ENCODE measurements at regions not wholly inside any gene's neighbourhood (a gene's known extent, or its start where the extent isn't known, plus 50 kb on each side); places are given as distances from the start of the nearest gene placed in this dataset.

DNA sequence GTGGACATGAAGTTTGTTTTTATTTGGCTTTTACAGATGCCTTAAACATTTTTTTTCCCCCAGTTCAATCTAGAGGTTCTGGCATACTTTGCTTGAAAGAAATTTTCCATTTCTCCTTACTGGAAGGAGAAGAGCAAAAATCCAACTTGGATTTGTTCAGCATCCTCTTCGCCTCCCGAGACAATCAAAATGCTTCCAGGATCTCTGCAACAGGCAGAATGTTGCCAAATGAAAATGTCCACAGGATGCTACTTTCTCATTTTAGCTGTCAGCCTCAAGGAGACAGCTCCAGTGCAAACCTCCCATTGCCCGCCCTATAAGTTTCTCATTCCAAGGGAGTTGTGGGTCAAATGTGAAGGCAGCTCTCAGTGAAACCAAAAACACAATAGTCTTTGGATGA lies 1972.1 kb downstream of the MAT2B start:
- Histone ChIP-seq H3K4me1 (ENCODE audit: control insufficient read depth, insufficient read depth, low read length) (no peaks in the 10 kb centered on the region), H3K27me3 (ENCODE audit: control insufficient read depth, insufficient read depth, low read length) (no peaks in the 10 kb centered on the region), H3K4me3 (ENCODE audit: low read length) (no peak overlapping the region), H3K4me2 (ENCODE audit: low read length) (no peak overlapping the region), H3K36me3 (ENCODE audit: insufficient read depth, low read length) (no peaks in the 10 kb centered on the region), H3K9ac (ENCODE audit: low read depth, low read length) (no peak overlapping the region), H3K9me3 (replicated peaks; ENCODE audit: low read length) (peaks cover 9% of the 10 kb centered on the region)

GRCh38 chr5:165495829-165496380 lies 1990.5 kb downstream of the MAT2B start:
- Histone ChIP-seq H3K9ac (ENCODE audit: low read depth, low read length) (no peak overlapping the region), H3K9me3 (replicated peaks; ENCODE audit: low read length) (peaks cover 4% of the 10 kb centered on the region), H3K4me2 (ENCODE audit: low read length) (no peak overlapping the region), H3K4me3 (ENCODE audit: low read length) (no peak overlapping the region), H3K27me3 (ENCODE audit: control insufficient read depth, insufficient read depth, low read length) (no peaks in the 10 kb centered on the region), H3K36me3 (ENCODE audit: insufficient read depth, low read length) (no peaks in the 10 kb centered on the region), H3K4me1 (ENCODE audit: control insufficient read depth, insufficient read depth, low read length) (no peaks in the 10 kb centered on the region)

DNA sequence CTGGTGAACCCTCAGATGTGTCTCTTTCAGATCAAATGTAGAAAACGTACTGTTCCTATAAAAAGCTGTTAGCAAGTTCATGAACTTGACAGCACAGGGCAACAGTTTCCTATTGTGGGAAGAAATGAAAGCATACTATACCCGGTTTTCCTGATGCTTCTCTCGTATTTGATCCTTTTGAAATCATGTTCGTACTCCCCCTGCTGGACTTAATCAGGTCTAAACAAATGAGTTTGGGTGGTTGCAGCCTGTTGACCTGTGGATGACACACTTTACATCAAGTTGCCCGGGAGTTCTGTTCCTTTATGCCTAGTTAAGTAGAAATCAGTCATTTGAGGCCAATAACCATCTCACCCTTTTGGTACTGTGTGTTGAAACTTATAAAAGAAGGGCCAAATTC lies 1992.3 kb downstream of the MAT2B start:
- Histone ChIP-seq H3K36me3 (ENCODE audit: insufficient read depth, low read length) (no peaks in the 10 kb centered on the region), H3K9ac (ENCODE audit: low read depth, low read length) (no peak overlapping the region), H3K4me3 (ENCODE audit: low read length) (no peak overlapping the region), H3K9me3 (replicated peaks; ENCODE audit: low read length) (peaks cover 4% of the 10 kb centered on the region), H3K27me3 (ENCODE audit: control insufficient read depth, insufficient read depth, low read length) (no peaks in the 10 kb centered on the region), H3K4me2 (ENCODE audit: low read length) (no peak overlapping the region), H3K4me1 (ENCODE audit: control insufficient read depth, insufficient read depth, low read length) (no peaks in the 10 kb centered on the region)

GRCh38 chr5:165502893-165503691 lies 1997.7 kb downstream of the MAT2B start:
- H3K9ac ChIP-seq (ENCODE audit: low read depth, low read length) = no peak overlapping the region
- peaks cover 2% of the 10 kb centered on the region for H3K9me3 ChIP-seq (replicated peaks; ENCODE audit: low read length)
- H3K4me1 ChIP-seq (ENCODE audit: control insufficient read depth, insufficient read depth, low read length) = no peaks in the 10 kb centered on the region
- no peaks in the 10 kb centered on the region for H3K27me3 ChIP-seq (ENCODE audit: control insufficient read depth, insufficient read depth, low read length)
- no peak overlapping the region for H3K4me3 ChIP-seq (ENCODE audit: low read length)
- no peak overlapping the region for H3K4me2 ChIP-seq (ENCODE audit: low read length)
- H3K36me3 ChIP-seq (ENCODE audit: insufficient read depth, low read length) = no peaks in the 10 kb centered on the region

DNA sequence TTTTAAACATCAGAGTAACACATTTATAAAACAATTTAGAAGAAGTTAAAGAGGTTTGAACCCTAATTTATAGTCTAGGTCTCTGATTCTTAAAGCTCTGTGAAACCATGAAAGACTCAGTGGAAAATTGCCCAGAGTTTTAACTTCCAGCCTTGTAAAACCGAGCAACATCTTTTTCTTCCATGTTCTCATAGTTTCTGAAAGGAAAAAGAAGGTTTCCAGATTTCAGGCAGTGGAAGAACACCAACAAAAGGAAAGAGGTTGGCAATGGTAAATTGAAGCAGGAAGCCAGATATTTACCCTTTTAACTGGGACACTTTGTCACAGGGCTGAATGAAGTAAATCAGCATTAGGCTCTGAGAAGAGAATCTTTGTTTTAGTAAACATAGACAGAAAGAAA lies 1999.3 kb downstream of the MAT2B start:
- no peak overlapping the region for H3K4me2 ChIP-seq (ENCODE audit: low read length)
- no peaks in the 10 kb centered on the region for H3K27me3 ChIP-seq (ENCODE audit: control insufficient read depth, insufficient read depth, low read length)
- H3K4me1 ChIP-seq (ENCODE audit: control insufficient read depth, insufficient read depth, low read length) = no peaks in the 10 kb centered on the region
- H3K36me3 ChIP-seq (ENCODE audit: insufficient read depth, low read length) = no peaks in the 10 kb centered on the region
- peaks cover 2% of the 10 kb centered on the region for H3K9me3 ChIP-seq (replicated peaks; ENCODE audit: low read length)
- H3K4me3 ChIP-seq (ENCODE audit: low read length) = no peak overlapping the region
- H3K9ac ChIP-seq (ENCODE audit: low read depth, low read length) = no peak overlapping the region

GRCh38 chr5:165508286-165508685 lies 2002.9 kb downstream of the MAT2B start:
- Histone ChIP-seq H3K4me1 (ENCODE audit: control insufficient read depth, insufficient read depth, low read length) (no peaks in the 10 kb centered on the region), H3K9ac (ENCODE audit: low read depth, low read length) (no peak overlapping the region), H3K4me2 (ENCODE audit: low read length) (no peak overlapping the region), H3K4me3 (ENCODE audit: low read length) (no peak overlapping the region), H3K27me3 (ENCODE audit: control insufficient read depth, insufficient read depth, low read length) (no peaks in the 10 kb centered on the region), H3K9me3 (replicated peaks; ENCODE audit: low read length) (peaks cover 2% of the 10 kb centered on the region), H3K36me3 (ENCODE audit: insufficient read depth, low read length) (no peaks in the 10 kb centered on the region)

DNA sequence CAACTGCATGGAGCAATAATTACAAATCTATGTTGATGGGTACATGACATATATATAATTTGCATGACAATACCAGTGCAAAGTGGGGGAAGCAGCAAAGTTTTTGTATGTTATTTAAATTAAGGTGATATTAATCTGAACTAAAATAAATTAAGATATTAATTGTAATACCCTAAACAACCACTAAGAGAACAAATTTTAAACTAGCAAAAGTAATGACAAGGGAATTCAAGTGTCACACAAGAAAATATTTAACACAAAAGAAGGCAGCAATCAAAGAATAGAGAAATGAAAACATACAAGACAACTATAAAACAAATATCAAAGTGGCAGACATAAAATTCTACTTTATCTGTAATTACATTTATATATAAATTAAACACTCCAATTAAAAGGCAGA lies 2003.4 kb downstream of the MAT2B start:
- Histone ChIP-seq H3K9ac (ENCODE audit: low read depth, low read length) (no peak overlapping the region), H3K4me2 (ENCODE audit: low read length) (no peak overlapping the region), H3K4me3 (ENCODE audit: low read length) (no peak overlapping the region), H3K4me1 (ENCODE audit: control insufficient read depth, insufficient read depth, low read length) (no peaks in the 10 kb centered on the region), H3K27me3 (ENCODE audit: control insufficient read depth, insufficient read depth, low read length) (no peaks in the 10 kb centered on the region), H3K36me3 (ENCODE audit: insufficient read depth, low read length) (no peaks in the 10 kb centered on the region), H3K9me3 (replicated peaks; ENCODE audit: low read length) (peaks cover 2% of the 10 kb centered on the region)

DNA sequence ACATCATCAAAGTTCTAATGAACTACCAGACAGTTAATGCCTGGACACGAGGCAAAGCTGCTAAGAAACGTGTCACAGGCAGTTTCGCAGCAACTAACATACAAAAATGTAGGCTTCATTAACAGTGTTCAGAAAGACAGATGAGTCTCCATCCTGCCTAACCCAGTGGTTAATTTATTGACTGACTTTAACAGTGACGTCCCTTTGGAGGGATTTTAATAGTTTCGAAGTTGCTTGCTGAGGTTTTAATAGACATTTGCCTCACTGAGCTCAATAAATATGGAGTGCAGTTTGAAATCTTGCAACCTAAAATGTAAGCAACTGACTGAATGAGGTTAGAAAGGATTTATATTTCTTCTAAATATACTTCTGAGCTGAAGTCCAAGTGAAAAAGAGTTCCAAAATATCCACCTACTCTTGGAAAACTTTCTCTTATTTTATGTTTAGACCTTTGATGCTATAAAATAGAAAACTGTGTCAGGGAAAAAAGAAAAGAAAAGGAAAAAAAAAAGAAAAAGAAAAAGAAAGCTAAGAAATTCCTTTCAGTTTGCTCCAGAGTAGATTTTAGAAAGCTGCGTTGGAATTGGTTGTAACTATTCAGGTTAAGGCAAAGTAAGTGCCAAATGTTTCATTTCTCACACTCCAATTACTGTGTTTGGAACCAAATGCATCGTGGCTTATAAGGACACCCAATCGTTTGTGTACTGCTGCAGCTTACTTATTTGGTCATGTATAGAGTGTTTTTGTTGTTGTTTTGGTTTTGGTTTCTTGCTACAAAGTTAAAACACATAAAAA lies 2016.6 kb downstream of the MAT2B start:
- no peak overlapping the region for H3K9ac ChIP-seq (ENCODE audit: low read depth, low read length)
- H3K27me3 ChIP-seq (ENCODE audit: control insufficient read depth, insufficient read depth, low read length) = no peaks in the 10 kb centered on the region
- H3K9me3 ChIP-seq (replicated peaks; ENCODE audit: low read length) = peaks cover 3% of the 10 kb centered on the region
- H3K36me3 ChIP-seq (ENCODE audit: insufficient read depth, low read length) = no peaks in the 10 kb centered on the region
- no peaks in the 10 kb centered on the region for H3K4me1 ChIP-seq (ENCODE audit: control insufficient read depth, insufficient read depth, low read length)
- H3K4me3 ChIP-seq (ENCODE audit: low read length) = no peak overlapping the region
- H3K4me2 ChIP-seq (ENCODE audit: low read length) = no peak overlapping the region

GRCh38 chr5:165525271-165525670 lies 2019.9 kb downstream of the MAT2B start:
- no peaks in the 10 kb centered on the region for H3K4me1 ChIP-seq (ENCODE audit: control insufficient read depth, insufficient read depth, low read length)
- no peaks in the 10 kb centered on the region for H3K27me3 ChIP-seq (ENCODE audit: control insufficient read depth, insufficient read depth, low read length)
- no peak overlapping the region for H3K4me2 ChIP-seq (ENCODE audit: low read length)
- no peak overlapping the region for H3K4me3 ChIP-seq (ENCODE audit: low read length)
- peaks cover 3% of the 10 kb centered on the region for H3K9me3 ChIP-seq (replicated peaks; ENCODE audit: low read length)
- H3K36me3 ChIP-seq (ENCODE audit: insufficient read depth, low read length) = no peaks in the 10 kb centered on the region
- H3K9ac ChIP-seq (ENCODE audit: low read depth, low read length) = no peak overlapping the region

DNA sequence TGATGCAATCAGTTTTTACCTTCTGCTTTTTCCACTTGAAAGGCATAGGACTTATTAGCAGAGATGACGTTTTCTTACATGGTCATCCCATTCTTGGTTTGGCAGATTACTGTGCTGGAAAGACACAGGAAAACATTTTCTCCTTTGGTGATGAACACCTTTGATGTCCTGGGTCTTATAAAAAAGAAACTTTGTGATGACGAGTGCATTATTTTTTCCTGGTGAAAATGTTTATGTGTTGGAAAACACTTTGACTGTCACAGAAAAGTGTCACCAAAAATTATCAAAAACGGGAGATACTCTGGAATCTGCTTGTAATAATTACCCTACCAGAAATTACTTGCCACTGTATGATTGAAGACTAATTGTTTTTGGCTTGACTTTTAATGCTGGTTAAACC lies 2020.9 kb downstream of the MAT2B start:
- Histone ChIP-seq H3K9ac (ENCODE audit: low read depth, low read length) (no peak overlapping the region), H3K4me1 (ENCODE audit: control insufficient read depth, insufficient read depth, low read length) (no peaks in the 10 kb centered on the region), H3K4me2 (ENCODE audit: low read length) (no peak overlapping the region), H3K36me3 (ENCODE audit: insufficient read depth, low read length) (no peaks in the 10 kb centered on the region), H3K27me3 (ENCODE audit: control insufficient read depth, insufficient read depth, low read length) (no peaks in the 10 kb centered on the region), H3K4me3 (ENCODE audit: low read length) (no peak overlapping the region), H3K9me3 (replicated peaks; ENCODE audit: low read length) (peaks cover 8% of the 10 kb centered on the region)

- Histone ChIP-seq H3K36me3 (ENCODE audit: insufficient read depth, low read length) (no peaks in the 10 kb centered on the region), H3K9ac (ENCODE audit: low read depth, low read length) (no peak overlapping the region), H3K9me3 (replicated peaks; ENCODE audit: low read length) (peaks cover 8% of the 10 kb centered on the region), H3K4me2 (ENCODE audit: low read length) (no peak overlapping the region), H3K27me3 (ENCODE audit: control insufficient read depth, insufficient read depth, low read length) (no peaks in the 10 kb centered on the region), H3K4me1 (ENCODE audit: control insufficient read depth, insufficient read depth, low read length) (no peaks in the 10 kb centered on the region), H3K4me3 (ENCODE audit: low read length) (no peak overlapping the region)
These were observed 2022.2 kb downstream of the MAT2B start for GRCh38 chr5:165527577-165527976.
